BJ (cell line): ENCODE measurements at regions not wholly inside any gene's neighbourhood (a gene's known extent, or its start where the extent isn't known, plus 50 kb on each side); places are given as distances from the start of the nearest gene placed in this dataset. TPM values are rescaled to one million over a fixed set of nuclear protein-coding genes. Genes with fewer than 3 reads are reported as not detected.

Experiments used
- CTCF ChIA-PET: fragments of 350-600 bp; formaldehyde crosslinking; extraction: SDS; loops from one replicate; lab custom pipeline; 2021; ENCODE audit warnings: antibody characterized with exemption, inconsistent platforms; lab: Yijun Ruan, JAX
- POLR2A ChIA-PET: fragments of 300-600 bp; sonication (Branson Sonifier 250); formaldehyde crosslinking; extraction: SDS; loops from one replicate; lab custom pipeline; 2021; ENCODE audit warnings: antibody characterized with exemption; lab: Charles Lee
- DNase-seq: peaks from one replicate; pipeline ENCODE4 v3.0.0-alpha.2; 2011; ENCODE audit warnings: low read depth
- H3K27me3 ChIP-seq: 2 replicates; pipeline ENCODE4 v1.6.0; 2011; ENCODE audit warnings: low read length; ENCODE audit not compliant: control insufficient read depth, insufficient read depth
- H3K36me3 ChIP-seq: 2 replicates; pipeline ENCODE4 v1.5.1; 2011; ENCODE audit warnings: low read length; ENCODE audit not compliant: control insufficient read depth, insufficient read depth
- H3K4me3 ChIP-seq: 2 replicates; pipeline ENCODE4 v1.5.1; 2011; ENCODE audit warnings: low read depth, mild to moderate bottlenecking, control low read depth, low read length
- CTCF ChIP-seq: IDR thresholded peaks from 2 replicates; pipeline ENCODE4 v1.5.1; 2011; ENCODE audit warnings: low read depth, mild to moderate bottlenecking, control low read depth, inconsistent platforms, low read length, moderate library complexity; ENCODE audit not compliant: insufficient read depth
- small RNA-seq: library from RNA; depleted of rRNA; stranded (forward); fragments of <200 nt; gene quantifications from one replicate; pipeline ENCODE3, GENCODE V24; 2012; ENCODE audit warnings: low replicate concordance, low read depth; ENCODE audit not compliant: insufficient read length

GRCh38 chr22:22431271-22432220 lies 77.0 kb downstream of the ZNF280B start:
- Histone ChIP-seq H3K36me3 (no peaks in the 10 kb centered on the region), H3K27me3 (no peaks in the 10 kb centered on the region; the same call in 1 of the 2 replicates), H3K4me3 (no peak overlapping the region)
- POLR2A ChIA-PET, result no interaction called here
- CTCF ChIA-PET, result interaction anchor here (0.6 to 5.8 kb wide), 12 partner anchors 8 to 523 kb away, joined by 3 to 35 read pairs (median 3); no protein-coding TSS in a partner anchor
- TF ChIP-seq CTCF, result peak; percentile 71
- no peak for DNase-seq

- CTCF ChIA-PET, result interaction anchor here (1.0 to 5.8 kb wide), 4 partner anchors 11 to 158 kb away, joined by 3 to 35 read pairs (median 7); no protein-coding TSS in a partner anchor
These were observed 76.1 kb downstream of the ZNF280B start for GRCh38 chr22:22432479-22432878.

GRCh38 chr22:22432937-22433336 lies 75.6 kb downstream of the ZNF280B start:
- H3K36me3 ChIP-seq, result no peaks in the 10 kb centered on the region
- POLR2A ChIA-PET, result no interaction called here
- no peak for TF ChIP-seq CTCF
- no peaks in the 10 kb centered on the region for H3K27me3 ChIP-seq
- DNase-seq, result no peak
- CTCF ChIA-PET, result interaction anchor here (0.6 to 5.8 kb wide), 4 partner anchors 12 to 157 kb away, joined by 3 to 35 read pairs (median 4); no protein-coding TSS in a partner anchor
- no peak overlapping the region for H3K4me3 ChIP-seq

More at GRCh38 chr22:22432479-22432878, 76.1 kb downstream of the ZNF280B start:
- TF ChIP-seq CTCF, result no peak
- no peak for DNase-seq
- POLR2A ChIA-PET, result no interaction called here
- H3K36me3 ChIP-seq, result no peaks in the 10 kb centered on the region
- no peaks in the 10 kb centered on the region for H3K27me3 ChIP-seq
- no peak overlapping the region for H3K4me3 ChIP-seq

- no peaks in the 10 kb centered on the region for H3K36me3 ChIP-seq
- ChIA-PET CTCF (interaction anchor here (5.8 kb wide), 1 partner anchor 13 kb away, joined by 35 read pairs; no protein-coding TSS in a partner anchor), POLR2A (no interaction called here)
- DNase-seq, result no peak
- no peak overlapping the region for H3K4me3 ChIP-seq
- no peaks in the 10 kb centered on the region for H3K27me3 ChIP-seq
- TF ChIP-seq CTCF, result no peak
These were observed 74.8 kb downstream of the ZNF280B start for GRCh38 chr22:22433770-22434169.

Small RNA genes lying in the stretch of these regions (small RNA-seq; reads per million reads assigned to genes)
- gene AC245291.3 (not detected), gene IGLVVII-41-1 (not detected)
